Lower leg skin (tissue), 4 donors: ENCODE measurements at regions not wholly inside any gene's neighbourhood (a gene's known extent, or its start where the extent isn't known, plus 50 kb on each side); places are given as distances from the start of the nearest gene placed in this dataset.

Experiments used
- DNase-seq, 2 donors: peaks; one replicate each; pipeline ENCODE4 v3.0.0-alpha.2; 2019; ENCODE audit warnings: low spot score in 2 of 2
- H3K4me3 ChIP-seq: fragments of 200-600 bp; sonication (generic); 2 replicates; pipeline ENCODE4 v1.5.1; 2017; ENCODE audit warnings: mild to moderate bottlenecking, low read depth; ENCODE audit not compliant: poor library complexity, severe bottlenecking
- CTCF ChIP-seq, 3 donors: fragments of 450-650 bp; IDR thresholded peaks; one replicate each; pipeline ENCODE4 v1.5.1; 2016; ENCODE audit warnings: antibody characterized with exemption in 3 of 3, mild to moderate bottlenecking in 3 of 3, moderate library complexity in 2 of 3
- POLR2A ChIP-seq, 2 donors: fragments of 450-650 bp; IDR thresholded peaks; one replicate each; pipeline ENCODE4 v1.6.1; 2016 to 2017; ENCODE audit warnings: antibody characterized with exemption in 2 of 2, mild to moderate bottlenecking in 1 of 2, moderate library complexity in 1 of 2
- WGBS, 2 donors: methylation state at CpG; one replicate each; pipeline ENCODE4 v1.1.5; 2018; 5-methylcytosine and 5-hydroxymethylcytosine counted together
- intact Hi-C: fragments of 100-400 bp; cut with DNase I; formaldehyde crosslinking; loops from one replicate; pipeline ENCODE4 v1.15.0; 2023; ENCODE audit warnings: low total_unique reads

- intact Hi-C loops = no loop called here
- no peak for DNase-seq
- TF ChIP-seq POLR2A (IDR thresholded peaks at IDR 0.05) = no peak
- TF ChIP-seq CTCF (IDR thresholded peaks at IDR 0.05) = no peak
- WGBS, 2 donors = 74 to 79% methylated on average over 1 of the region's 1 CpG
- H3K4me3 ChIP-seq = no peak overlapping the region
These were observed 493.1 kb downstream of the ANKRD50 start for GRCh38 chr4:124219389-124219788.

GRCh38 chr4:124224256-124224655 is 488.3 kb downstream of the ANKRD50 start:
- TF ChIP-seq POLR2A (IDR thresholded peaks at IDR 0.05) (no peak), CTCF (IDR thresholded peaks at IDR 0.05) (no peak)
- WGBS, 2 donors = 87 to 93% methylated on average over 1 of the region's 1 CpG
- intact Hi-C loops = no loop called here
- H3K4me3 ChIP-seq = no peak overlapping the region
- no peak for DNase-seq

- no peak overlapping the region for H3K4me3 ChIP-seq
- no peak for TF ChIP-seq CTCF (IDR thresholded peaks at IDR 0.05)
- no peak for TF ChIP-seq POLR2A (IDR thresholded peaks at IDR 0.05)
- intact Hi-C loops = no loop called here
- DNase-seq = no peak
These were observed 484.6 kb downstream of the ANKRD50 start for GRCh38 chr4:124227981-124228380.

- intact Hi-C loops = no loop called here
- DNase-seq = no peak
- WGBS, 2 donors = 66 to 74% methylated on average over 2 of the region's 2 CpGs
- TF ChIP-seq CTCF (IDR thresholded peaks at IDR 0.05) = no peak
- no peak for TF ChIP-seq POLR2A (IDR thresholded peaks at IDR 0.05)
- no peak overlapping the region for H3K4me3 ChIP-seq
These were observed 482.3 kb downstream of the ANKRD50 start for GRCh38 chr4:124230268-124230667.

GRCh38 chr4:124234771-124235170 is 477.8 kb downstream of the ANKRD50 start:
- H3K4me3 ChIP-seq = no peak overlapping the region
- intact Hi-C loops = no loop called here
- no peak for TF ChIP-seq CTCF (IDR thresholded peaks at IDR 0.05)
- TF ChIP-seq POLR2A (IDR thresholded peaks at IDR 0.05) = no peak
- no peak for DNase-seq
- 38 to 39% methylated on average over 2 of the region's 2 CpGs for WGBS, 2 donors

GRCh38 chr4:124243671-124244366 is 468.7 kb downstream of the ANKRD50 start:
- 86 to 90% methylated on average over 3 of the region's 3 CpGs for WGBS, 2 donors

More at GRCh38 chr4:124243671-124244366, 468.7 kb downstream of the ANKRD50 start:
- H3K4me3 ChIP-seq = no peak overlapping the region
- no peak for TF ChIP-seq CTCF (IDR thresholded peaks at IDR 0.05)
- no peak for TF ChIP-seq POLR2A (IDR thresholded peaks at IDR 0.05)
- intact Hi-C loops = no loop called here
- DNase-seq = no peak
